M059J (cell line): ENCODE measurements at regions not wholly inside any gene's neighbourhood (a gene's known extent, or its start where the extent isn't known, plus 50 kb on each side); places are given as distances from the start of the nearest gene placed in this dataset.

Experiments
- DNase-seq: peaks from one replicate; pipeline ENCODE4 v3.0.0-alpha.2; 2012; ENCODE audit warnings: low read depth

DNA sequence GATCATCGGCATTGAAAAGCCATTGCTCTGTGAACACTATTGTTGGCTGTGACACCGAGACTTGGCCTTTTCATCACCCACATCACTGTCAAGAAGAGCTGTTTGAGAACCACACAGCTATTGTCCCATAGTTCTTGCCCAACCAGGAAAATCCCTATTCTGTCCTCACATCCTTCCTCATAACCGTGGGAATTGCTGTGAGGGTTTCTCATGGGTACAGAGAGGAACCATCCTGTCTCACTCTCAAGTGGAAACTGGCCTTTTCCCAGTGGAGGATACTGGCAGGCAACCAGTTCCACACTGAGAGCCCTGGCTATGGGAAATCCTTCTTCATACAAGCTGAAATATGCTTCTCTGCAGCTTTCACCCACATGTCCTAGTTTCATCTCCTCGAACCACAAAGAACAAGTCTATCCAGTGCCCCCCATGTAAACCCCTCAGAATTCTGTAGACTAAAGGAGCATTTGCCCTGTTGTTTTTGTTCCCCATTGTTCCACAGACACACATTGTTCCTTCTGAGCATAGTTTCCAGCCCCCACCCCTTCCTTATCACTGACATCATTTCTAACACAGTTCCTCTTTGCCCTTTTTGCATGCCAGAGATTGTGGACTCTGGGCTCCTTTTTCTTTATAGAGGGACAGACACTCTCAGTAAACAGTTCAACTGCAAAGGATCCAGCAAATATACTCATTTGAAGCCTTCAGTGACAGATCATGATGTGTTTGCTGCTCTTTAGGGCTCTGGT lies 57.8 kb upstream of the C5orf46 start:
- no peak for DNase-seq

DNA sequence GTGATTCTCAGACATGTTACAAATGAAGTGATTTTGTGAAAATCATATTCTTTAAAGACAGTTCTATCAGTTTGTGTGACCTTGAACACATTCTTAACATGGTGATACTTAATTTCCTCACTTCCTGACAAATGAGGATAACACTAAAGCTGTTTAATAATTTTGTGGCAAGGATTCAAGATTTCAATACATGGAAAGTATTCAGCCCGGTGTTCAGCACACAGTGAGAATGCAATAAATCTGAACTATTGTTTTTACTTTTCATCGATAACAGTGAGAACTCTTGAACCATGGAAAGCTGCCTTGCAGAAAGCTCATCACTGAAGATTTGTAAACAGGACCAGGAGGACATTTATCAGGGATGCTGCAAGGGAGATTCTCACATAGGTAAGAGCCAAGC lies 57.1 kb upstream of the C5orf46 start:
- no peak for DNase-seq

DNA sequence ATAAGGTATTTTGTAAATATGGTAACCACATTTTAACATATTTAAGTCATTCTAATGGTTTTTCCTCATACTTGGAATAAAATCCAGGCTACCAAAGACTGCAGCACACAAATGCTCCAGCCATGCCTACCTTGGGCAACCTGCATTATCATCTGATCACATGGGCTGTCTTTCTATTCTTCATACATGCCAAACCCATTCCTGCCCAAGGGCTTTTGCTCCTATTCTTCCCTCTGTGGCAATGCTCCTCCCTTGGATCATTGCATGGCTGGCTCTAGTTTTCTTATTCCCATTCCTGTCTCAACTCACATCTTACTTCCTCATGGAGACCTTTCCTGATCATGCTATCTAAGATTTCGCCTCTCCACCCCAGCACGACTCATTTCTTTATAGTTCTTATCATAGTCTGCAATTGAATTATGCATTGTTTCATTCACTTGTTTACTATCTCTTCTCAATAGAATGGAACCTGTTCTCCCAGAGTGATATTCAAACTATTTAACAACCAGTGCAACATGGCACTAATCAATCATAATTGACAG lies 54.9 kb upstream of the C5orf46 start:
- no peak for DNase-seq

DNA sequence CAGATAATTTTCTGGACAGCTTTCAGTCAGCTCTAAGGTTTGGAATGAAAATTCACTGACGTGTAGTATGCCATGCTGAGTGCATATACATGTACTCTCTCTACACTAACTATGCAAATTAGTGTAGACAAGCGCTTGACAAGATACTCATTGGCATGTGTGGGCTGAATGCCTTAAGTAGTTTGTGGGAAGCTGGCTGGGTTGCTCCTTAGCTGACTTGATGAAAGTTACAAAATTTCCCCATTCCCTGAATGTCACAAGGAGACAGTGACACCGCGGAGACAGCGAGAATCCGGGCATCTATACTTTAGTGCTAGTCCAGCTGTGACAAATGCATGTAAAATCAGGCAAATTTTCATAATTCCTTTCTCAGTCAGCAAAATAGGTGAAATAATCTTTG lies 51.6 kb upstream of the C5orf46 start:
- no peak for DNase-seq

DNA sequence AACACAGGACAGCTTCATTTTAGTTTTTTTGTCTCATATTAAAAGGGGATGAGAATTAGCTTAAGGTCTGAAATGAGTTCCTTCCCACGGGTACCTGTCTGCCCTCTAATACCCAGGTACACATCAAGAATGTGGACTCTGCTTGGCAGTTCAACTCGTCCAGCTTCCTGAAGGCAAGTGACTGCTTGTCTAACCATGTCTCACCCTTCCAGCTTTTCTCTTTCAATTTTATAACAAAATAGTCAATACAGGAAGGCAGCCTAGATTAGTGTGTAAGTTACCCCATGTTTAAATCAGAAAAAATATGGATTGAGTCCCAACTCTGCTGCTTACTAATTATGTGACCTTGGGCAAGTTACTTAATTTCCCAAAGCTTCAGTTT lies 50.5 kb upstream of the C5orf46 start:
- no peak for DNase-seq

DNA sequence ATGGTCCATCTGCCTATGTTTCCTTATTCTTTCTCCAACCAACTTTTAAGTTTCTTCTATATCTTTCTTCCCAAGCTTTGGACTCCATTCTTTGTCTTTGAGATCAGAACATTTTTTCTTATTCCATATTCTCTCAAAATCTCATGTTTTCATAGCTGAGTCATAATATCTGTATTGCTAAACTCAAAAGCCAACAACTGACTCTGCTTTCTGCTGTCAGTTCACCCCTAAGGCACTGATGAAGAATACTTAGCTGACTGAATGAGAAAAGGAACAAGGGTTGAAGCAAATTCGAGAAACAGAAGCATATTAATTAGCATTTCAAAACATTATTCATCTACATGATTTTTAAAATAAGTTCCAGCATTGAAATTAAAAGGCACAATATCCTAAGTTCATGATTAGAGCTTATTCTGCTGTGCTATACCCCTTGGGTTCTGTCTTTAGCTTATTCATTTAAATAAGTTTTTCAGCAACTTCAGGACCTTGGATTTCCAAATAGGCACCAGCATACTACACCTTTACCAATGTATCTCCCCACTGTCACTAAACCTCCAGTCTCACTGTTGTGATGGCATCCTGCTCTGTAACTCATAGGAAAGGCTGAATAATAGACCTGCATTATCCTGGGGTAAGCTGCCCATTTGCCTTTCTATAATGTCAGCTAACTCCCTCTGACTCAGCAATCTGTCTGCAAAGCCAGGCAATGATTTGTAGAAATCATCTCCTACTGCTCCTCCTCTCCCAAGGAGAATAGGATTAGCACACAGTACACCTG lies 49.9 kb upstream of the C5orf46 start:
- DNase-seq = no peak
